SK-N-SH treated with all-trans-retinoic acid at 6 μM for 48 hours (cell line): ENCODE measurements at regions not wholly inside any gene's neighbourhood (a gene's known extent, or its start where the extent isn't known, plus 50 kb on each side); places are given as distances from the start of the nearest gene placed in this dataset.

Source experiments
- GLIS3 ChIP-seq: fragments of 250-450 bp; sonication (Bioruptor Pico); IDR thresholded peaks from 2 replicates; pipeline ENCODE4 v1.5.0; 2020; ENCODE audit warnings: mild to moderate bottlenecking, moderate library complexity
- PPARA ChIP-seq: fragments of 250-450 bp; sonication (Bioruptor Pico); IDR thresholded peaks from 2 replicates; pipeline ENCODE4 v1.5.0; 2020; ENCODE audit warnings: mild to moderate bottlenecking, borderline replicate concordance
- ZFP3 ChIP-seq: fragments of 250-450 bp; sonication (Bioruptor Pico); IDR thresholded peaks from 2 replicates; pipeline ENCODE4 v1.5.0; 2020; ENCODE audit warnings: mild to moderate bottlenecking, moderate library complexity
- ZFP30 ChIP-seq: fragments of 450-650 bp; formaldehyde crosslinking; IDR thresholded peaks from 2 replicates; pipeline ENCODE4 v1.5.0; 2022; ENCODE audit warnings: mild to moderate bottlenecking, moderate library complexity
- ZNF70 ChIP-seq: fragments of 450-650 bp; formaldehyde crosslinking; IDR thresholded peaks from 2 replicates; pipeline ENCODE4 v1.5.0; 2020; ENCODE audit warnings: mild to moderate bottlenecking, moderate library complexity
- TF ChIP-seq, protein P1 (sequence below): fragments of 250-450 bp; sonication (Bioruptor Pico); IDR thresholded peaks from 2 replicates; pipeline ENCODE4 v1.5.1; 2020; ENCODE audit warnings: low read depth, mild to moderate bottlenecking, moderate library complexity
- TF ChIP-seq, protein P2 (sequence below): fragments of 250-450 bp; sonication (Bioruptor Pico); IDR thresholded peaks from 2 replicates; pipeline ENCODE4 v1.8.0; 2020; ENCODE audit warnings: mild to moderate bottlenecking, moderate library complexity, borderline replicate concordance

DNA sequence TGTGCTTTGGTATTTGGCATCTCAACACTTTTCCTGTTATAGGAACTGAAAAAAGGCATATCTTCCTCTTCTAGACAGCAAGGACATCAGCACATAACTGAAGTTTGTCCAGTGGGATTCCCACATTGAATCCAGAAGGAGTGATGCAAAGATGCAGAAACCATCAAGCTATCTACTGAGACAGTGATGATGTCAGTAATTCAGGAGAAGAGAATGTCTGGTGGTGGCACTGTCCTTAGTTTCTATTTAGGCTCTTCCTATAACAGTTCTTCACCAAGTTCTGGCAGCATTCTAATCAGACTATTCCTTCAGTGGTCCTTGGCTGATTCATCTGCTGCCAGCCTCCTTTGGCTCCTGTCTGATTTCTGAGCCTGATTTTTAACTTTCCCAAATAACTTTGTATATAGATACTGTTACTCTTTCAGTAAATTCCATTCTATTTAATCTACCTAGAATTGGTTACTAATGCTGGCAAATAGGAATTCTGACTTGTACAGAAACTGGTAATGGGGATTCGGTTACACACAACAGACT lies 56.6 kb upstream of the AGPS start:
- TF ChIP-seq, protein P1, sequence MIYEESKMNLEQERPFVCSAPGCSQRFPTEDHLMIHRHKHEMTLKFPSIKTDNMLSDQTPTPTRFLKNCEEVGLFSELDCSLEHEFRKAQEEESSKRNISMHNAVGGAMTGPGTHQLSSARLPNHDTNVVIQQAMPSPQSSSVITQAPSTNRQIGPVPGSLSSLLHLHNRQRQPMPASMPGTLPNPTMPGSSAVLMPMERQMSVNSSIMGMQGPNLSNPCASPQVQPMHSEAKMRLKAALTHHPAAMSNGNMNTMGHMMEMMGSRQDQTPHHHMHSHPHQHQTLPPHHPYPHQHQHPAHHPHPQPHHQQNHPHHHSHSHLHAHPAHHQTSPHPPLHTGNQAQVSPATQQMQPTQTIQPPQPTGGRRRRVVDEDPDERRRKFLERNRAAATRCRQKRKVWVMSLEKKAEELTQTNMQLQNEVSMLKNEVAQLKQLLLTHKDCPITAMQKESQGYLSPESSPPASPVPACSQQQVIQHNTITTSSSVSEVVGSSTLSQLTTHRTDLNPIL (CRISPR knock-in tag), result no peak
- TF ChIP-seq ZFP3 (CRISPR knock-in tag), result no peak
- no peak for TF ChIP-seq PPARA
- TF ChIP-seq ZFP30 (CRISPR knock-in tag), result no peak
- TF ChIP-seq, protein P2, sequence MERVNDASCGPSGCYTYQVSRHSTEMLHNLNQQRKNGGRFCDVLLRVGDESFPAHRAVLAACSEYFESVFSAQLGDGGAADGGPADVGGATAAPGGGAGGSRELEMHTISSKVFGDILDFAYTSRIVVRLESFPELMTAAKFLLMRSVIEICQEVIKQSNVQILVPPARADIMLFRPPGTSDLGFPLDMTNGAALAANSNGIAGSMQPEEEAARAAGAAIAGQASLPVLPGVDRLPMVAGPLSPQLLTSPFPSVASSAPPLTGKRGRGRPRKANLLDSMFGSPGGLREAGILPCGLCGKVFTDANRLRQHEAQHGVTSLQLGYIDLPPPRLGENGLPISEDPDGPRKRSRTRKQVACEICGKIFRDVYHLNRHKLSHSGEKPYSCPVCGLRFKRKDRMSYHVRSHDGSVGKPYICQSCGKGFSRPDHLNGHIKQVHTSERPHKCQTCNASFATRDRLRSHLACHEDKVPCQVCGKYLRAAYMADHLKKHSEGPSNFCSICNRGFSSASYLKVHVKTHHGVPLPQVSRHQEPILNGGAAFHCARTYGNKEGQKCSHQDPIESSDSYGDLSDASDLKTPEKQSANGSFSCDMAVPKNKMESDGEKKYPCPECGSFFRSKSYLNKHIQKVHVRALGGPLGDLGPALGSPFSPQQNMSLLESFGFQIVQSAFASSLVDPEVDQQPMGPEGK (CRISPR knock-in tag), result no peak
- TF ChIP-seq GLIS3, result no peak
- no peak for TF ChIP-seq ZNF70 (CRISPR knock-in tag)
